Upper lobe of left lung (tissue), 4 donors: ENCODE measurements at regions not wholly inside any gene's neighbourhood (a gene's known extent, or its start where the extent isn't known, plus 50 kb on each side); places are given as distances from the start of the nearest gene placed in this dataset.

Experiments
- EP300 ChIP-seq, 4 donors: sonication (generic); formaldehyde crosslinking; IDR thresholded peaks; one replicate each; pipeline ENCODE4 v1.5.1; 2017; ENCODE audit warnings: antibody characterized with exemption in 4 of 4, control low read depth in 2 of 4
- POLR2A ChIP-seq, 4 donors: fragments of 450-650 bp; IDR thresholded peaks; one replicate each; pipeline ENCODE4 v1.5.1; 2016 to 2017; ENCODE audit warnings: antibody characterized with exemption in 4 of 4, mild to moderate bottlenecking in 2 of 4
- POLR2AphosphoS5 ChIP-seq, 2 donors: sonication (generic); formaldehyde crosslinking; IDR thresholded peaks; one replicate each; pipeline ENCODE4 v1.5.1; 2017; ENCODE audit warnings: antibody characterized with exemption in 2 of 2
- TF ChIP-seq, protein P1 (sequence below), 6 experiments: fragments of 450-650 bp in 4 of 6; fragments of 200-600 bp in 2 of 6; sonication (generic) in 2 of 6; IDR thresholded peaks; one replicate each; pipeline ENCODE4 v1.5.1; 2016 to 2019; ENCODE audit warnings: antibody characterized with exemption in 6 of 6

DNA sequence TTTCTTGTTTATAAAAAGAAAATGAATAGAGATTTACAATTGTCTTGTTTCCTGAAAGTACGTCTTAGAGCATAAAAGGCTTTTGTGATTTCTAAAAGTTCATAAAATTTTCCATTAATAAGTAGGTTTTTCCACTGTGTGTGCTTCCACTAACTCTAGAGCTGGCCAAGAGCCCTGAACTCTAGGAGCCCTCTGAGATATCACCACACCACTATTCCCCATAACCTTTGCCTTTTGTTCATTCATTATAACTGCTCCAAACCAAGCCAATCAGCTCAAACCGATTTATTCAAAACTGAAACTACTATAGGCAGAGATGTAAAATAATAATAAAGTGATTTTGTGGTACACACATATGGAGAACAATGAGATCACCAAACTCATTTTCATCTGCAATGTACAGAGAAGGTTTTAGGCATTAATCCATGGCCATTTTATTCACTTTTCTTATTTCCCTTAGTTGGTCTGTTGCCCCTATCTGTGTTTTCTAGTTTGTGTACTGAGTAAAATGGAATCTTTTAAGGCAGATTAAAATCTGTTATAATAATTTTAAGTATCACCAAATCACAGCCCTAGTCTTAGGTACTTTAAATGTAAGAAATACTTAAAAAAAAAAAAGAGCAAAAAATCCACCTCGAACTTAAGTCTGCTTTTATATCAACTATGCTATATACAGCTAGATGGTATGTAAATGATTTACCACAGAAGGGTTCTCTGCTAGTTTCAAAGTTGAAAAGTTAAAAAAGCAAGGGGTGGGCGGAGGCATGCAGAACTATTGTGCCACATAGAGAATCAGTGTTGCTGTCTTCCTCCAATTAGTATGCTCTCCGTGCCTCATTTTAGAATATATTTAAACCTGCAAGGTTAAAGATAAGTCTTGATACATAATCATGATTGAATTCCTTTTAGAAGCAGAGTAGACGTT lies 311.3 kb downstream of the KLF12 start:
- TF ChIP-seq, protein P1, sequence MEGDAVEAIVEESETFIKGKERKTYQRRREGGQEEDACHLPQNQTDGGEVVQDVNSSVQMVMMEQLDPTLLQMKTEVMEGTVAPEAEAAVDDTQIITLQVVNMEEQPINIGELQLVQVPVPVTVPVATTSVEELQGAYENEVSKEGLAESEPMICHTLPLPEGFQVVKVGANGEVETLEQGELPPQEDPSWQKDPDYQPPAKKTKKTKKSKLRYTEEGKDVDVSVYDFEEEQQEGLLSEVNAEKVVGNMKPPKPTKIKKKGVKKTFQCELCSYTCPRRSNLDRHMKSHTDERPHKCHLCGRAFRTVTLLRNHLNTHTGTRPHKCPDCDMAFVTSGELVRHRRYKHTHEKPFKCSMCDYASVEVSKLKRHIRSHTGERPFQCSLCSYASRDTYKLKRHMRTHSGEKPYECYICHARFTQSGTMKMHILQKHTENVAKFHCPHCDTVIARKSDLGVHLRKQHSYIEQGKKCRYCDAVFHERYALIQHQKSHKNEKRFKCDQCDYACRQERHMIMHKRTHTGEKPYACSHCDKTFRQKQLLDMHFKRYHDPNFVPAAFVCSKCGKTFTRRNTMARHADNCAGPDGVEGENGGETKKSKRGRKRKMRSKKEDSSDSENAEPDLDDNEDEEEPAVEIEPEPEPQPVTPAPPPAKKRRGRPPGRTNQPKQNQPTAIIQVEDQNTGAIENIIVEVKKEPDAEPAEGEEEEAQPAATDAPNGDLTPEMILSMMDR (IDR thresholded peaks at IDR 0.05) = no peak
- no peak for TF ChIP-seq EP300 (IDR thresholded peaks at IDR 0.05)
- TF ChIP-seq POLR2A (IDR thresholded peaks at IDR 0.05) = no peak
- no peak for TF ChIP-seq POLR2AphosphoS5 (IDR thresholded peaks at IDR 0.05)
